Right lung (tissue), 2 donors: ENCODE measurements at regions not wholly inside any gene's neighbourhood (a gene's known extent, or its start where the extent isn't known, plus 50 kb on each side); places are given as distances from the start of the nearest gene placed in this dataset.

ENCODE experiments used
- DNase-seq, 2 donors: peaks; one replicate each; pipeline ENCODE4 v3.0.0-alpha.2; 2013

GRCh38 chr2:62370321-62371250 is 135.4 kb downstream of the TMEM17 start:
- DNase-seq = no peak

- no peak for DNase-seq
Observed at GRCh38 chr2:62369541-62370202, 136.3 kb downstream of the TMEM17 start.

GRCh38 chr2:62364791-62365528 is 141.0 kb downstream of the TMEM17 start:
- DNase-seq = no peak

- DNase-seq = no peak
Observed at GRCh38 chr2:62363166-62363565, 142.8 kb downstream of the TMEM17 start.

- DNase-seq = no peak
Observed at GRCh38 chr2:62362561-62362960, 143.4 kb downstream of the TMEM17 start.

- no peak for DNase-seq
Observed at GRCh38 chr2:62361964-62362363, 144.0 kb downstream of the TMEM17 start.

- DNase-seq = no peak
Observed at GRCh38 chr2:62354771-62355561, 151.0 kb downstream of the TMEM17 start.

GRCh38 chr2:62352031-62352430 is 154.0 kb downstream of the TMEM17 start:
- DNase-seq = no peak

GRCh38 chr2:62349788-62350187 is 153.9 kb downstream of the B3GNT2 start:
- no peak for DNase-seq

GRCh38 chr2:62348700-62349099 is 152.8 kb downstream of the B3GNT2 start:
- DNase-seq = no peak

GRCh38 chr2:62347563-62348270 is 151.8 kb downstream of the B3GNT2 start:
- DNase-seq = no peak

- no peak for DNase-seq
Observed at GRCh38 chr2:62344472-62344871, 148.6 kb downstream of the B3GNT2 start.

- DNase-seq = no peak
Observed at GRCh38 chr2:62343636-62344337, 147.9 kb downstream of the B3GNT2 start.

GRCh38 chr2:62343206-62343605 is 147.3 kb downstream of the B3GNT2 start:
- DNase-seq = no peak

- no peak for DNase-seq
Observed at GRCh38 chr2:62340994-62341484, 145.1 kb downstream of the B3GNT2 start.

- no peak for DNase-seq
Observed at GRCh38 chr2:62339837-62340236, 143.9 kb downstream of the B3GNT2 start.

GRCh38 chr2:62339413-62339812 is 143.5 kb downstream of the B3GNT2 start:
- DNase-seq = no peak

GRCh38 chr2:62338111-62338510 is 142.2 kb downstream of the B3GNT2 start:
- no peak for DNase-seq

GRCh38 chr2:62337403-62337802 is 141.5 kb downstream of the B3GNT2 start:
- no peak for DNase-seq

- DNase-seq = no peak
Observed at GRCh38 chr2:62335612-62336011, 139.7 kb downstream of the B3GNT2 start.
